Right renal pelvis (tissue), 4 donors: ENCODE measurements at regions not wholly inside any gene's neighbourhood (a gene's known extent, or its start where the extent isn't known, plus 50 kb on each side); places are given as distances from the start of the nearest gene placed in this dataset.
"Not testable (repeated sequence)": the region's sequence is repeated elsewhere in the genome, so short reads cannot be mapped to it uniquely, and the experiment has no call there.

Experiments used
- DNase-seq, 4 donors: peaks; one replicate each; pipeline ENCODE4 v3.0.0-alpha.2; 2013; ENCODE audit warnings: low read depth in 4 of 4, low spot score in 3 of 4, missing footprints in 1 of 4

DNA sequence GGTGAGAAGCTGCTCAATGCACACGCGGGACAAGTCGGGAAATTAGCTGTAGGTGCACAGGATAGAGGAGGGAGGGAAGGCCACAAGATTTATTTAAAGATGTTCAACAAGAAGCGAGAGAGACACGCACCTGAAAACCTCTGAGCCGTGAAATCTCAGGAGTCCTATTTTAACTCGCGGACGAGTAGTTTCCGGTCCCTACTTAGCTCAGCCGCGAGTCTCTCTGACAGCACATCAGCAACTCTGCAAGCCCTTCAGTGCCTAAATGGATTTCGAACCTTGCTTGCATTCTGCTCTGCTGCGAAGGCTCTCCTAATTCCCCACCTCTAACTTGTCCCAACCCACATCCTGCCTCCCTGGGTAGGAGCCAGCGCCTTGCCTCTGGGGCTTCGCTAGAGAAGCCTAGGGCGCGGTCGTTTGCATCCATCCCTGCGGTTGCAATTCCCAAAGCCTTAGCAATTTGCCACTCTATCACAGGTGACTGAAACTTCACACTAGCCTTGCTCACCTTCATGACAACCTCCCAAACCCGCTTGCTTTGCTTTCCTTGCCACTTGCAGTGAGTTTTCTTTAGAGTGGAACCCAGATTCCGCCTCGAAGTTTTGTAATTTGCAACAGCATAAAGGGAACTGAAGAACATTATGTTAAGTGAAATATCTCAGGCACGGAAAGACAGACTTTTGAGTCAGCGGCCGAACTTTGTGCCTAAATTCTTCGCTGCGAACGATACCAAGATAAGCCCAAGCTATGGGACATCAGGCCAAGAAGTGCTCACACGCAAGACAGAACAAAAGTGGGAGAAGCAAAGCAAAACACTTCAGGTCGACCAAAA is 202.8 kb downstream of the KDM5D start:
- DNase-seq, result no peak

- not testable (repeated sequence) for DNase-seq
These were observed 208.8 kb downstream of the KDM5D start for GRCh38 chrY:19535697-19536096.

- no peak for DNase-seq
These were observed 222.6 kb downstream of the KDM5D start for GRCh38 chrY:19521976-19522375.

DNA sequence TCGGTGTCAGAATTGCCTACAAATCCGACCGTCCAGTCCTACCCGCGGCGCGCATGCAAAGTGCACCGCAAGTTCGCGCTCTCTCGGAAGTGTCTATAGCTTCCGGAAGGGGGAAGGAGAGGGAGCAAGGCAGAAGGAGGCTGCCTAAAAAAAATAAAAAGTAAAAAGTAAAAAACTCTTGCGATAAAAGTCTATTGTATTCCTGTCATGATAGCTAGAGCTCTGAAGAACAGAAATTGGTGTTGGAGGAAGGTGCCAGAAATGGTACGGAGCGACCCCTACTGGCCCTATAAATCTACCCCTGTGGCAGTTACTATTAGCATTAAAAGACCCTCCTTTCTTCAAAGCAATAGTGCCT is 241.5 kb downstream of the KDM5D start:
- no peak for DNase-seq

DNA sequence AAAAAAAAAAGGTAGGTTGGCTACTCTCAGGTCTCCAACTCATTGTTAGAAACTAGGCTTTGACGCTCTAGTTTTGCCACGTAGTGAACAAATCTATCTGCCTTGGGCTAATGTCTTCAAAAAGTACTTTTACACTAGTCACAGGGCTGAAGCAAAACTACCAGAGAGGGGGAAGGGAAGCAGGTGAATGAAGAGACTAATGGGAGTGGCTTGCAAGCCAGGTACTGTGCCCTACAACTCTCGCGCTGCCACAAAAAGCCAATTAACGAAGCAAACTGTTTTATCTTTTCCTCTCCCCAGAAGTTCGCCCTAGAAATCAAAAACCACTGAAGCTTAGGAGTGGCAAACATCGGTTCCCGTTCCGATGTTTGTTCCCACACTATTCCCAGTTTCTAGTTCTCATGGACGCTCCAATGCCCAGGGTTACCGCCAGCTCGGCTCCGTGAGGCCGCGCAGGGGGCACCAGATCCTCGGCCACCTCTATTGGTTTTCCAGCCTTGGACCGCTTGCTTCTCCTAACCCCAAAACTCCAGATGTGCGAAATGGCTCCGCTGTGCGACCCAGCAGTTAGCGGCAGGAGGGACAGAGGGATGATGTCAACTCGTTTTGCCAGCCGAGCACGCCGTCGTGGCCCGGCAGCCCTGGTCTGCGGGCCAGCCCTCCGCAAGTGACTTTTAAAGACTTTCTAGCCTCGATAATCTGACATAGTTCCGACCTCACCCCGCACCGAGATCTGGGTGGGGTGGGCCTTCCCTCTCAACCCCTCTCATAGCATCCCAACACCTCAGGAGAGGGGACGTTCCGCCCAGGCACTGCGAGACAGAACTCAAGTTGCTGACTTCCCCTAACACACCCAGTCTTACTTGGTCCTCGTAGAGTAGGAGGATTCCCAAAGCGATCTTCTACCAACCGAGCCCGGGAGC is 242.1 kb downstream of the KDM5D start:
- no peak for DNase-seq

GRCh38 chrY:19498556-19498955 is 246.0 kb downstream of the KDM5D start:
- no peak for DNase-seq

GRCh38 chrY:19487494-19487893 is 257.0 kb downstream of the KDM5D start:
- DNase-seq, result no peak

DNA sequence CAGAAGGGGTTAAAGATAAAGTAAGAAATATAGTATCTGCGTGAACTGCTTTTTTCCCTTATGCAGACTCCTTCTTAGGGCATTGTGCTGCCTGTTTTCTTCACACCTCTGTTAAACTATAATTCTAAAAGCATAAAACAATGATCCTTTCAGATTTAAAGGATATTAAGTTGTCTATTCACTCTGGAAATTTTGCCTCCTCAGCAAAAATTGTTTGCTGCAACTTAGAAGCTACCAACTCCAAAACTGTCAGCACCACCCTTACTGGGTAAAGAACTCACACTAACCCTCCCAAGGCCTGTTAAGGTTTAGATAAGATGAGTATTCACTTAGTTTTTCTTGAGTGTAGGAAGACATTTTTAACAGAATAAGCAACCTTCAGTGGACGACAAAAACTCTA is 259.5 kb downstream of the KDM5D start:
- no peak for DNase-seq

- DNase-seq, result no peak
These were observed 265.4 kb downstream of the KDM5D start for GRCh38 chrY:19479141-19479540.

- no peak for DNase-seq
These were observed 266.6 kb downstream of the KDM5D start for GRCh38 chrY:19477959-19478358.

- DNase-seq, result no peak
These were observed 278.7 kb downstream of the KDM5D start for GRCh38 chrY:19465809-19466208.

DNA sequence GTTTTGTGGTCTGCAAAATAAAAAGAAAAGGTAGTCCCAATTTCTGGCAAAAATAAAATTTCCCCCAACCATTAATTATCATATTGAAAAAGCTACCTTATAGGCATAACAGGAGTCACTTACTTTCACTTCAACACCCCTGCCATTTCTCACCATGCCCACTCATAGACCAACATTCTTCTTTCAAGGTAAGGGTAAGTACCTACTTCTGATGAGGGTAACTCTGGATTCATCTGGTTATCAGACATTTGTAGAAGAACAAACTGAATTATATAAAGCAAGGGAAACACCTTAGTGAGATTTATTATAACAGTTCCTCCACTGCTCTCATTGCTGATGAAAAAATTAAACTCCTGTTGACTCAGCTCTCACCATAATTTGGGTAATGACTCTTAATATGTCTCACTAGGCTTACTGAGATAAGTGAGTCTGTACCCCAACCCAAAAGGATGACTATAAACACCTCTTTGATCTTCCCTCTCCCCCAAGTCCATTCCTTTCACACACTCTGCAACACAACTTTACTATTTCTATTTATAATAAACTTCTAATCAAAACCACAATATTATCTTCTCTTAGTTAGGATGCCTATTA is 287.6 kb downstream of the KDM5D start:
- DNase-seq, result no peak

GRCh38 chrY:19433059-19433458 is 311.5 kb downstream of the KDM5D start:
- DNase-seq, result peak; percentile 0 to 5 (median 4)

- no peak for DNase-seq
These were observed 316.6 kb downstream of the KDM5D start for GRCh38 chrY:19427736-19428518.

GRCh38 chrY:19427191-19427590 is 317.3 kb downstream of the KDM5D start:
- DNase-seq, result not testable (repeated sequence)

DNA sequence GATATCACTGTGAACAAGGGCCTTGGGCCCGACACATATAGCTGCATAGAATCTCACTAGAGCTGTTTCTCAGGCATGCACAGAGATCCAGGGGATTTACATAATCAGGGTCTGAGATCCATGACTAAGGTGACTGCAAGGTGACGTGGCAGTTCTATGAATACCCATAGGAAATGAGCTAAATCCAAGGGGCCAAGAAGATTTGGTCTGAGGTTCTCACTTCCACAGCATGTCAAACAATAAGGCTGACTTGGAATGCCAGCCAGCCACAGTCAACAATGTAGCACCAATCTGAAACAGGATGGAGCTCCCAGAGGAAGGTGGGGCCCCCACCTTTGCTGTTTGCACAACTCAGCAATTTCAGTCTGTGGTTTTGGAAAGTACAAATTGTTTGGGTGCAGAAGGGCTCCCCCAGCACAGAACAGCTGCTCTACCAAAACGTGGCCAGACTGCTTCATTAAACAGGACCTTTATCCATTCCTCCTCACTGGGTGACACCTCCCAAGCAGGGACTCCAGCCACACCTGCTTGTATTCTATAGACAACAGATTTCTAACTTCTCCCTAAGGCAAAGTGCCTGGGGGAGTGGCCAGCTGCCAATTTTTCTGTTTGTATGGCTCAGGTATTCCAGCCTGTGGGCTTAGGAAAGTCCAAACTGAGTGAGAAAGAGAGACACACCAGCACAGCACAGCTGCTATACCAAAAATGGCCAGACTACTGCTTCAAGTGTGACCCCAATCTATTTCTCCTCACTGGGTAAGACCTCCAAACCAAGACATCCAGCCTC is 333.4 kb downstream of the KDM5D start:
- no peak for DNase-seq

DNA sequence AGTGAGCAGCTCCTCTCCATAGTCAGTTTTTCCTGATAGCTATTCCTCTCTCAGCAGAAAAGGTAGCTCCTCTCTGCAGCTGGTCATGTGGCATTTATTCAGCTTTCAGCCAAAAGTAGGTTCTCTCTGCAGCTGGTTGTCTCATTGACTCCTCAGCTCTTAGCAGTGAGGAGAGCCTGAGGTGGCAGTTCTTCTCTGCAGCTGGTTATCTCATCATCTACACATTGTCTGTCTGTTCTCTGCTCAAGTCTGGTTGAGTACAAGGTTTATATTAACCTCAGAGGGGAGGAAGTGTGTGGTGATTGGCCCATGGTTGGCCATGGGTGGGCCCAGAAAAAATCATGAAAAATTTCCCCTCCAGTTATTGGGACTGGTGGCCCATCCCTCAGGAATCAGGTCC is 338.3 kb downstream of the KDM5D start:
- no peak for DNase-seq

GRCh38 chrY:19405598-19405997 is 338.9 kb downstream of the KDM5D start:
- DNase-seq, result no peak

- no peak for DNase-seq
These were observed 351.6 kb downstream of the KDM5D start for GRCh38 chrY:19392876-19393275.

DNA sequence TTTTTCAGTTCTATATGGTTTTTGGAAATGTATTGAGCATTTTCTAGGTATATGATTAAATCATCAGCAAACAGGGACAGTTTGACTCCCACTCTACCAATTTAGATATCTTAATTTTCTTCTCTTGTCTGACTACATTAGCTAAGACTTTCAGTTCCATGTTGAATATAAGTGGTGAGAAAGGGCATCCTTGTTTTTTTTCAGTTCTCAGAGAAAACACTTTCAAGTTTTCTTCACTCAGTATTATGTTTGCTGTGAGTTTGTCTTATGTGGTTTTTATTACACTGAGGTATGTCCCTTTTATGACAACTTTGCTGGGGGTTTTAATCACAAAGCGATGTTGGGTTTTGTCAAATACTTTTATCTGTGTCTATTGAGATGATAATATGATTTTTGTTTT is 352.6 kb downstream of the KDM5D start:
- DNase-seq, result no peak
